A549 (cell line): ENCODE measurements at regions not wholly inside any gene's neighbourhood (a gene's known extent, or its start where the extent isn't known, plus 50 kb on each side); places are given as distances from the start of the nearest gene placed in this dataset.

Source experiments
- ATAC-seq, 2 experiments: fragments of 200-7000 bp in 1 of 2; fragments of >200 bp in 1 of 2; cut with Nextera tagmentation in 1 of 2; cut with Tn5 transposase in 1 of 2; 3 replicates each; pipeline versions ENCODE4 v1.8.0 to v1.9.1; 2018 to 2020; ENCODE audit warnings: mild to moderate bottlenecking in 1 of 2, moderate library complexity in 1 of 2
- CTCF ChIA-PET: fragments of 300-600 bp; sonication (Branson Sonifier 250); formaldehyde crosslinking; extraction: SDS; loops from one replicate; lab custom pipeline; 2021; ENCODE audit warnings: antibody characterized with exemption, inconsistent platforms; lab: Yijun Ruan, JAX
- POLR2A ChIA-PET: fragments of 350-600 bp; formaldehyde crosslinking; extraction: SDS; loops from one replicate; lab custom pipeline; 2021; ENCODE audit warnings: antibody characterized with exemption, inconsistent platforms; lab: Yijun Ruan, JAX
- DNase-seq, 2 experiments: peaks; one replicate each; pipeline versions ENCODE4 v3.0.0 to v3.0.0-alpha.2; 2011 to 2016; ENCODE audit warnings: low read depth in 1 of 2, low spot score in 1 of 2
- FAIRE-seq: peaks from 2 replicates; lab custom pipeline; 2011; peaks lifted over from hg19 to GRCh38; lab: Jason Lieb, UNC
- H3K27ac ChIP-seq, 2 experiments: fragments of >200 bp; sonication (Bioruptor Twin); formaldehyde crosslinking; 3 replicates each; pipeline ENCODE4 v1.5.1; 2016 to 2017
- H3K4me1 ChIP-seq: fragments of >200 bp; sonication (Bioruptor Twin); formaldehyde crosslinking; 3 replicates; pipeline ENCODE4 v1.6.1; 2016
- H3K4me2 ChIP-seq: fragments of >200 bp; sonication (Bioruptor Twin); formaldehyde crosslinking; 3 replicates; pipeline ENCODE4 v1.6.1; 2016
- H3K4me3 ChIP-seq: fragments of >200 bp; sonication (Bioruptor Twin); formaldehyde crosslinking; 3 replicates; pipeline ENCODE4 v1.5.1; 2016
- H3K9me3 ChIP-seq: fragments of >200 bp; sonication (Bioruptor Twin); formaldehyde crosslinking; 3 replicates; pipeline ENCODE4 v1.6.1; 2016
- CBX2 ChIP-seq: fragments of 200-600 bp; sonication (generic); IDR thresholded peaks from 2 replicates; pipeline ENCODE4 v1.6.1; 2016; ENCODE audit warnings: low read depth, mild to moderate bottlenecking, borderline replicate concordance
- CBX8 ChIP-seq: fragments of 200-600 bp; sonication (generic); IDR thresholded peaks from 2 replicates; pipeline ENCODE4 v1.6.1; 2016
- CEBPB ChIP-seq, 2 experiments: fragments of >200 bp in 1 of 2; sonication (Bioruptor Twin) in 1 of 2; formaldehyde crosslinking in 1 of 2; IDR thresholded peaks; 2 replicates each; pipeline ENCODE4 v1.6.1; 2012 to 2016
- CHD4 ChIP-seq: fragments of 200-600 bp; sonication (generic); IDR thresholded peaks from 2 replicates; pipeline ENCODE4 v1.6.1; 2016; ENCODE audit warnings: antibody characterized with exemption, mild to moderate bottlenecking, borderline replicate concordance
- EHF ChIP-seq: fragments of 250-450 bp; sonication (Bioruptor Pico); IDR thresholded peaks from 2 replicates; pipeline ENCODE4 v1.5.0; 2020; ENCODE audit warnings: mild to moderate bottlenecking
- EHMT2 ChIP-seq: fragments of 200-600 bp; sonication (generic); IDR thresholded peaks from 2 replicates; pipeline ENCODE4 v1.6.1; 2016; ENCODE audit warnings: antibody characterized with exemption, low read depth, mild to moderate bottlenecking, moderate library complexity
- ELK1 ChIP-seq: fragments of 150-350 bp; IDR thresholded peaks from 2 replicates; pipeline ENCODE4 v1.6.1; 2014; ENCODE audit warnings: low read depth, mild to moderate bottlenecking, low read length
- FOSB ChIP-seq: fragments of 250-450 bp; sonication (Bioruptor Pico); IDR thresholded peaks from 2 replicates; pipeline ENCODE4 v1.5.0; 2020; ENCODE audit warnings: mild to moderate bottlenecking, moderate library complexity
- FOXS1 ChIP-seq: fragments of 250-450 bp; sonication (Bioruptor Pico); IDR thresholded peaks from 2 replicates; pipeline ENCODE4 v1.5.0; 2020; ENCODE audit warnings: mild to moderate bottlenecking, moderate library complexity
- HDAC2 ChIP-seq: fragments of 200-600 bp; sonication (generic); IDR thresholded peaks from 2 replicates; pipeline ENCODE4 v1.6.1; 2016
- HES2 ChIP-seq: fragments of >200 bp; sonication (Bioruptor Twin); formaldehyde crosslinking; IDR thresholded peaks from 2 replicates; pipeline ENCODE4 v1.6.1; 2016
- HOXB13 ChIP-seq: fragments of 250-450 bp; sonication (Bioruptor Pico); IDR thresholded peaks from 2 replicates; pipeline ENCODE4 v1.5.0; 2020; ENCODE audit warnings: low read depth, mild to moderate bottlenecking, moderate library complexity
- JUN ChIP-seq, 2 experiments: fragments of >200 bp; sonication (Bioruptor Twin); formaldehyde crosslinking; IDR thresholded peaks; 2 replicates in 1 of 2; 3 replicates in 1 of 2; pipeline ENCODE4 v1.6.1; 2016 to 2017
- MAZ ChIP-seq: fragments of 150-350 bp; IDR thresholded peaks from 2 replicates; pipeline ENCODE4 v1.6.1; 2014; ENCODE audit warnings: antibody characterized with exemption, low read depth, low read length, borderline replicate concordance
- NFE2L2 ChIP-seq: fragments of 150-350 bp; conservative IDR thresholded peaks from 2 replicates; pipeline ENCODE4 v1.6.1; 2014; ENCODE audit warnings: low read length
- NR3C1 ChIP-seq: fragments of >200 bp; sonication (Bioruptor Twin); formaldehyde crosslinking; IDR thresholded peaks from 3 replicates; pipeline ENCODE4 v1.6.1; 2017
- RAD21 ChIP-seq, 2 experiments: fragments of >200 bp in 1 of 2; sonication (Bioruptor Twin) in 1 of 2; formaldehyde crosslinking in 1 of 2; IDR thresholded peaks in 1 of 2; conservative IDR thresholded peaks in 1 of 2; 2 replicates in 1 of 2; 3 replicates in 1 of 2; pipeline ENCODE4 v1.6.1; 2012 to 2018; ENCODE audit warnings: inconsistent platforms in 1 of 2
- RCOR1 ChIP-seq: fragments of 150-350 bp; IDR thresholded peaks from 2 replicates; pipeline ENCODE4 v1.6.1; 2014; ENCODE audit warnings: antibody characterized with exemption, low read length, low read depth
- REST ChIP-seq: fragments of 200-600 bp; sonication (generic); IDR thresholded peaks from 2 replicates; pipeline ENCODE4 v1.6.1; 2016; ENCODE audit warnings: antibody characterized with exemption, mild to moderate bottlenecking, moderate library complexity
- RNF2 ChIP-seq: fragments of 200-600 bp; sonication (generic); IDR thresholded peaks from 2 replicates; pipeline ENCODE4 v1.6.1; 2016; ENCODE audit warnings: low read depth, mild to moderate bottlenecking, antibody characterized with exemption, moderate library complexity, borderline replicate concordance
- SREBF2 ChIP-seq: fragments of 450-650 bp; IDR thresholded peaks from 2 replicates; pipeline ENCODE4 v1.6.1; 2014; ENCODE audit warnings: mild to moderate bottlenecking, moderate library complexity
- TP53 ChIP-seq: fragments of 250-450 bp; sonication (Bioruptor Pico); IDR thresholded peaks from 2 replicates; pipeline ENCODE4 v1.5.0; 2021; ENCODE audit warnings: mild to moderate bottlenecking, moderate library complexity
- ZNF302 ChIP-seq: fragments of 250-450 bp; sonication (Bioruptor Pico); IDR thresholded peaks from 2 replicates; pipeline ENCODE4 v1.9.0; 2021; ENCODE audit warnings: inconsistent platforms, mild to moderate bottlenecking, moderate library complexity
- WGBS: methylation state at CpG from one replicate; pipeline ENCODE4 v1.1.6; 2017; ENCODE audit errors: missing lambda C conversion rate; 5-methylcytosine and 5-hydroxymethylcytosine counted together
- TF ChIP-seq, protein P1 (sequence below): fragments of >200 bp; sonication (Bioruptor Twin); formaldehyde crosslinking; IDR thresholded peaks from 3 replicates; pipeline ENCODE4 v1.6.1; 2016
- TF ChIP-seq, protein P2 (sequence below): IDR thresholded peaks from 2 replicates; pipeline ENCODE4 v1.6.1; 2012
- TF ChIP-seq, protein P3 (sequence below): fragments of >200 bp; sonication (Bioruptor Twin); formaldehyde crosslinking; IDR thresholded peaks from 3 replicates; pipeline ENCODE4 v1.5.1; 2016

GRCh38 chrX:69082055-69082752, 83.0 kb downstream of the PJA1 start:
- H3K4me2 ChIP-seq: no peak overlapping the region
- no peaks in the 10 kb centered on the region for H3K9me3 ChIP-seq
- DNase-seq (no peak), ATAC-seq (no peak), FAIRE-seq (no peak)
- peaks cover 22% of the 10 kb centered on the region for H3K4me1 ChIP-seq
- H3K4me3 ChIP-seq: no peak overlapping the region
- ChIA-PET CTCF (no interaction called here), POLR2A (no interaction called here)
- no peak overlapping the region for H3K27ac ChIP-seq
- 82% methylated on average over 6 of the region's 10 CpGs for WGBS
- TF ChIP-seq RNF2 (no peak), CHD4 (no peak), MAZ (no peak), ZNF302 (CRISPR knock-in tag) (no peak), HES2 (no peak), CEBPB (IDR thresholded peaks at IDR 0.05) (no peak), CBX8 (no peak), HOXB13 (CRISPR knock-in tag) (no peak), FOXS1 (no peak), REST (no peak), RCOR1 (no peak), NFE2L2 (no peak), FOSB (CRISPR knock-in tag) (no peak)
- TF ChIP-seq, protein P1, sequence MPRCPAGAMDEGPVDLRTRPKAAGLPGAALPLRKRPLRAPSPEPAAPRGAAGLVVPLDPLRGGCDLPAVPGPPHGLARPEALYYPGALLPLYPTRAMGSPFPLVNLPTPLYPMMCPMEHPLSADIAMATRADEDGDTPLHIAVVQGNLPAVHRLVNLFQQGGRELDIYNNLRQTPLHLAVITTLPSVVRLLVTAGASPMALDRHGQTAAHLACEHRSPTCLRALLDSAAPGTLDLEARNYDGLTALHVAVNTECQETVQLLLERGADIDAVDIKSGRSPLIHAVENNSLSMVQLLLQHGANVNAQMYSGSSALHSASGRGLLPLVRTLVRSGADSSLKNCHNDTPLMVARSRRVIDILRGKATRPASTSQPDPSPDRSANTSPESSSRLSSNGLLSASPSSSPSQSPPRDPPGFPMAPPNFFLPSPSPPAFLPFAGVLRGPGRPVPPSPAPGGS: no peak

- no peak overlapping the region for H3K4me3 ChIP-seq
- FAIRE-seq (no peak), DNase-seq (no peak), ATAC-seq (no peak)
- ChIA-PET CTCF (interaction anchor here (1.0 kb wide), 1 partner anchor 13 kb away, joined by 3 read pairs; no protein-coding TSS in a partner anchor), POLR2A (no interaction called here)
- peaks cover 22% of the 10 kb centered on the region for H3K4me1 ChIP-seq
- no peaks in the 10 kb centered on the region for H3K9me3 ChIP-seq
- no peak overlapping the region for H3K4me2 ChIP-seq
- WGBS: 70% methylated on average over 3 of the region's 15 CpGs
- H3K27ac ChIP-seq: peak overlapping the region in 1 of 2 experiments; percentile 58; a peak in 2 of 6 replicates
- TF ChIP-seq, protein P2, sequence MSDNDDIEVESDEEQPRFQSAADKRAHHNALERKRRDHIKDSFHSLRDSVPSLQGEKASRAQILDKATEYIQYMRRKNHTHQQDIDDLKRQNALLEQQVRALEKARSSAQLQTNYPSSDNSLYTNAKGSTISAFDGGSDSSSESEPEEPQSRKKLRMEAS: no peak
- TF ChIP-seq SREBF2: no peak
- TF ChIP-seq NR3C1: no peak
These were observed 84.3 kb downstream of the PJA1 start for GRCh38 chrX:69080855-69081465.

- Histone ChIP-seq H3K4me3 (no peak overlapping the region), H3K9me3 (no peaks in the 10 kb centered on the region), H3K27ac (peak overlapping the region; percentile 44 to 48; a peak in 3 of 6 replicates), H3K4me1 (peaks cover 22% of the 10 kb centered on the region), H3K4me2 (peak overlapping the region; percentile 44)
- FAIRE-seq (no peak), ATAC-seq (peak; percentile 54 to 80; a peak in 5 of 6 replicates), DNase-seq (peak in 1 of 2 experiments; percentile 17)
- WGBS: 56% methylated on average over 5 of the region's 5 CpGs
- ChIA-PET CTCF (no interaction called here), POLR2A (no interaction called here)
- TF ChIP-seq HDAC2 (no peak), TP53 (CRISPR knock-in tag) (no peak), JUN (IDR thresholded peaks at IDR 0.05) (no peak), RAD21 (conservative IDR thresholded peaks at IDR 0.05 in 1 of 2, IDR thresholded peaks at IDR 0.05 in 1 of 2) (no peak), ELK1 (no peak), EHF (CRISPR knock-in tag) (no peak), CBX2 (no peak), EHMT2 (no peak)
- TF ChIP-seq, protein P3, sequence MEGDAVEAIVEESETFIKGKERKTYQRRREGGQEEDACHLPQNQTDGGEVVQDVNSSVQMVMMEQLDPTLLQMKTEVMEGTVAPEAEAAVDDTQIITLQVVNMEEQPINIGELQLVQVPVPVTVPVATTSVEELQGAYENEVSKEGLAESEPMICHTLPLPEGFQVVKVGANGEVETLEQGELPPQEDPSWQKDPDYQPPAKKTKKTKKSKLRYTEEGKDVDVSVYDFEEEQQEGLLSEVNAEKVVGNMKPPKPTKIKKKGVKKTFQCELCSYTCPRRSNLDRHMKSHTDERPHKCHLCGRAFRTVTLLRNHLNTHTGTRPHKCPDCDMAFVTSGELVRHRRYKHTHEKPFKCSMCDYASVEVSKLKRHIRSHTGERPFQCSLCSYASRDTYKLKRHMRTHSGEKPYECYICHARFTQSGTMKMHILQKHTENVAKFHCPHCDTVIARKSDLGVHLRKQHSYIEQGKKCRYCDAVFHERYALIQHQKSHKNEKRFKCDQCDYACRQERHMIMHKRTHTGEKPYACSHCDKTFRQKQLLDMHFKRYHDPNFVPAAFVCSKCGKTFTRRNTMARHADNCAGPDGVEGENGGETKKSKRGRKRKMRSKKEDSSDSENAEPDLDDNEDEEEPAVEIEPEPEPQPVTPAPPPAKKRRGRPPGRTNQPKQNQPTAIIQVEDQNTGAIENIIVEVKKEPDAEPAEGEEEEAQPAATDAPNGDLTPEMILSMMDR: no peak
These were observed 86.0 kb downstream of the PJA1 start for GRCh38 chrX:69079268-69079667.
